ENCODE measurements at regions not wholly inside any gene's neighbourhood (a gene's known extent, or its start where the extent isn't known, plus 50 kb on each side); places are given as distances from the start of the nearest gene placed in this dataset.
"Not testable (repeated sequence)": the region's sequence is repeated elsewhere in the genome, so short reads cannot be mapped to it uniquely, and the experiment has no call there.

DNA sequence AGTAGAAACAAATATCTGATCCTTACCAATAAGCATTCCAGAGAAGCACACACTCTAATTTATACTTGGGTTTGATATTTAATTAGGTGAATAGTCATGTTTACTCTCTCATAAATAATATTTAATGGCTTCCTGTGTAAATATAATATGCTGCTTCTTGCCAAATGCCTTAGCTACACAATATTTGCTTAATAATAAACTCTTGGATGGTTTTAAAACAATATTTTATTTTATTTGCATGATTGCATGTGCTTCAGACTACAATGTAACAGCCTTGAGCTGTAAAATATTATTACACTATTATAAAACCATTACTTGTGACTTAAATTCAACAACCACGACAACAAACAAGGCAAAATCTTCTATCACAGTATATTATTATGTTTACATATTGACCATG is 542.4 kb upstream of the CHD1 start:
- TF ChIP-seq, protein P1, sequence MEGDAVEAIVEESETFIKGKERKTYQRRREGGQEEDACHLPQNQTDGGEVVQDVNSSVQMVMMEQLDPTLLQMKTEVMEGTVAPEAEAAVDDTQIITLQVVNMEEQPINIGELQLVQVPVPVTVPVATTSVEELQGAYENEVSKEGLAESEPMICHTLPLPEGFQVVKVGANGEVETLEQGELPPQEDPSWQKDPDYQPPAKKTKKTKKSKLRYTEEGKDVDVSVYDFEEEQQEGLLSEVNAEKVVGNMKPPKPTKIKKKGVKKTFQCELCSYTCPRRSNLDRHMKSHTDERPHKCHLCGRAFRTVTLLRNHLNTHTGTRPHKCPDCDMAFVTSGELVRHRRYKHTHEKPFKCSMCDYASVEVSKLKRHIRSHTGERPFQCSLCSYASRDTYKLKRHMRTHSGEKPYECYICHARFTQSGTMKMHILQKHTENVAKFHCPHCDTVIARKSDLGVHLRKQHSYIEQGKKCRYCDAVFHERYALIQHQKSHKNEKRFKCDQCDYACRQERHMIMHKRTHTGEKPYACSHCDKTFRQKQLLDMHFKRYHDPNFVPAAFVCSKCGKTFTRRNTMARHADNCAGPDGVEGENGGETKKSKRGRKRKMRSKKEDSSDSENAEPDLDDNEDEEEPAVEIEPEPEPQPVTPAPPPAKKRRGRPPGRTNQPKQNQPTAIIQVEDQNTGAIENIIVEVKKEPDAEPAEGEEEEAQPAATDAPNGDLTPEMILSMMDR (conservative IDR thresholded peaks at IDR 0.05 in 1 of 2, IDR thresholded peaks at IDR 0.05 in 1 of 2; ENCODE audit: low read depth in 1 of 2, low read length in 2 of 2), result not testable (repeated sequence)
- TF ChIP-seq EZH2 (IDR thresholded peaks at IDR 0.05; ENCODE audit: low read length, missing control alignments), result not testable (repeated sequence)

Data from fibroblast of lung (primary cell).